ENCODE measurements at regions not wholly inside any gene's neighbourhood (a gene's known extent, or its start where the extent isn't known, plus 50 kb on each side); places are given as distances from the start of the nearest gene placed in this dataset.
"Not testable (repeated sequence)": the region's sequence is repeated elsewhere in the genome, so short reads cannot be mapped to it uniquely, and the experiment has no call there.

DNA sequence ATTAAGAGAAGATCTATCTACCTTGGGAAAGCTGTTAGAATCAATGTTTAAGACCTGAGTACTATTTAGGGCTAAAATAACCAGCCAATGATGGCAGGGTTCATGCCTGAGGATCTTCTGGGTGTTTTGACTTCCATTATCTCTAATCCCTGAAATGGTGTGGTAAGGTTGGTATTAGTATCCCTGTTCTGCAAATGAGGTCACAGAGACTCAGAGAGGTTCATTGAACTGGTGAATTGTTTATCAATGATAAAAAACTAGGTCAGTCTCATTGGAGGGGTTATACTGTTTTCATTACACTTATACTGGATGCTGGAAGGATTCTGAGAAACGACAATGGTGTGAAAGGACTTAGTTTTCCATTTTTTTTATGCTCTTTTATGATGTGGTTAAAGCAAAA, 264.8 kb downstream of the KLF5 start:
- Histone ChIP-seq H4K20me1 (no peaks in the 10 kb centered on the region), H3K9ac (no peak overlapping the region)

DNA sequence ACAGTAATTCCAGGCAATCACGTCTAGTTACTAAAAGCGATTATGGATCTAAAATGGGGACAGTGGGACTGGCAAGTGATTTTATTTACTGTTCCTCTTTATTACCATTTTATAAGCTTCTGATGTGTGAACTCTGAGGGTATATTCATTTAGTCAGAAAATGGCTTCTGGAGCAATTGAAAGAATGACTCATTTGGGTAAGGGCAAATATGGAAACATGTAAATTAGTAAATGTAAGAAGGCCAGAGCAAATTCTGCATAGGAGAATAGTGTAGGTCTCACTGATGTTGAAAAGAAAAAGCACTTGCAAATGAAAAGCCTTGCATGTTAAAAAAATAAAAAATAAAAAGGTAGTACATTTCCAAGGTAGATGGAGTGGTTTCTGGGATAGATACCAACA, 262.2 kb downstream of the KLF5 start:
- Histone ChIP-seq H3K9me3 (replicated peaks in 1 of 11) (peaks cover 0 to under 1% (median 0%) of the 10 kb centered on the region in 11 experiments; a peak in 1 of 22 replicates), H3K27me3 (no peaks in the 10 kb centered on the region), H3K27ac (no peak overlapping the region), H4K20me1 (no peaks in the 10 kb centered on the region), H3K36me3 (no peaks in the 10 kb centered on the region), H3K9ac (no peak overlapping the region), H3K4me3 (no peak overlapping the region), H3K4me2 (no peak overlapping the region), H3K4me1 (peaks cover 0 to 7% (median 0%) of the 10 kb centered on the region in 10 experiments; a peak in 2 of 20 replicates)
- no peak for TF ChIP-seq Cebpa-rat (IDR thresholded peaks at IDR 0.05)

More for the DNA sequence above, 264.8 kb downstream of the KLF5 start:
- H3K36me3 ChIP-seq: no peaks in the 10 kb centered on the region
- TF ChIP-seq Cebpa-rat (IDR thresholded peaks at IDR 0.05): no peak
- H3K27me3 ChIP-seq: no peaks in the 10 kb centered on the region
- no peak overlapping the region for H3K27ac ChIP-seq
- no peak overlapping the region for H3K4me3 ChIP-seq
- H3K4me2 ChIP-seq: no peak overlapping the region
- H3K4me1 ChIP-seq: 0 out of 20 replicates have a peak, but pooled peaks cover 0 to 5% (median 0%) of the 10 kb centered on the region in 10 experiments
- no peaks in the 10 kb centered on the region for H3K9me3 ChIP-seq (replicated peaks in 1 of 11)

DNA sequence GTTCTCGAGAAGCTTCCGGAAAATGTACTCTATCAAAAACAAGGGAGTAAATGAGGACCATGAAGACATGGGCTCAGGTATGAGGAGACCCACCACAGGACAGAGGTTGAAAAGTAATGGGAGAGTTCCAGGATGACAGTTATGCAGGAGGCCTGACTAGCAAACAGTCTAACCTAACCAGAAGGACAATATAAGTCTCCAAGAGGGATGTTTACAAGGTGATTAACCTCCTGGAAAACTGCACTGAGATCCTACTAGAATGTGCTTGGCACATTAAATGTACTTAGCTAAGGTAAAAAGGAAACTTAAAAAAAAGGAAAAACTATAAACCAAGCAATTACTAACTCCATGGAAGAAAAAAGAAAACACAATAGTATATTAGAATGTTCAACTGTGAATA, 258.3 kb downstream of the KLF5 start:
- no peak overlapping the region for H3K4me3 ChIP-seq
- H3K27ac ChIP-seq: no peak overlapping the region
- H3K36me3 ChIP-seq: no peaks in the 10 kb centered on the region
- H3K4me1 ChIP-seq: peaks cover 0 to 11% (median 0%) of the 10 kb centered on the region in 10 experiments; a peak in 3 of 20 replicates
- no peak for TF ChIP-seq Cebpa-rat (IDR thresholded peaks at IDR 0.05)
- no peak overlapping the region for H3K9ac ChIP-seq
- H3K27me3 ChIP-seq: no peaks in the 10 kb centered on the region
- no peaks in the 10 kb centered on the region for H4K20me1 ChIP-seq
- H3K9me3 ChIP-seq (replicated peaks in 1 of 11): peaks cover 0 to 25% (median 6%) of the 10 kb centered on the region in 11 experiments; a peak in 7 of 22 replicates
- no peak overlapping the region for H3K4me2 ChIP-seq

DNA sequence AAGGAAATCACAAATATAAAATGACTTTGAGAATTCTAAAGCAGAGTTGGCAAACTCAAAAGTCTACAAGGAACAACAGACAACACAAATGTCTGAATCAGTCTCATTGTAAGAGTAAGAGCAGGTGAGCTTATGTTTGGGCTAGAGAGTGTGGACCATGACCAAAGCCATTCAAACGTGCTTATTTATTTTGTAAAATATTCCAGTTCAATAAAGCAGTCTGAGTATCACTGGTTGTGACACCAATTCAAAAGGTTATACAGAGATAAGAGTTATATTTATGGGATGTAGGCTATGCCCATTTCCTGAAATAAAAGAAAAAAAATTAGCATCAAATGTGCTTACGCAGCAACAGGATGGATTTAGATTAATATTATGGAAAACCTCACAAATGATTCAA, 251.6 kb downstream of the KLF5 start:
- Histone ChIP-seq H3K4me3 (no peak overlapping the region), H3K27ac (no peak overlapping the region), H4K20me1 (no peaks in the 10 kb centered on the region), H3K4me1 (no peaks in the 10 kb centered on the region), H3K9me3 (replicated peaks in 1 of 11) (peaks cover 0 to 17% (median 6%) of the 10 kb centered on the region in 11 experiments; a peak in 7 of 22 replicates), H3K9ac (no peak overlapping the region), H3K4me2 (no peak overlapping the region), H3K27me3 (no peaks in the 10 kb centered on the region), H3K36me3 (no peaks in the 10 kb centered on the region)
- no peak for TF ChIP-seq Cebpa-rat (IDR thresholded peaks at IDR 0.05)

DNA sequence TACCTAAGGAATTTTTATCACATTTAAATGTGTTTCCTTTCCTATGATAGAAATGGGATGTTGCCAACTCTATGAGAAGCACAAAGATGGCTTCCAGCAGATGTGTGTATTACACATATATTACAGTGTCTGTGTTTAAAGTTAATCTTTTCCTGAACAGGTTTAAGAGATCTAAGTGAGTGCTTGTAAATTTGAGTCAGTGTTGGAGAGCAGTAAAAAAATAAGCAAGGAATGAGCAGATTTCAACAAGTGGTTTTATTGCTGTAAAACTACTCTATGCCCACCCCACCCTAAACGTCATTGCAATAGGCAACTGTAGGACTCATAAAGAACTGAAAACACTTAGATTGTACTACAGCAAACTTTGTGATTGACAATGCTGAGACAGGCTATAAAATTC, 248.7 kb downstream of the KLF5 start:
- Histone ChIP-seq H3K4me3 (no peak overlapping the region), H3K27ac (no peak overlapping the region), H3K9ac (no peak overlapping the region), H3K36me3 (no peaks in the 10 kb centered on the region), H3K4me2 (no peak overlapping the region), H3K9me3 (replicated peaks in 1 of 11) (no peaks in the 10 kb centered on the region), H4K20me1 (no peaks in the 10 kb centered on the region), H3K4me1 (no peaks in the 10 kb centered on the region), H3K27me3 (no peaks in the 10 kb centered on the region)
- TF ChIP-seq Cebpa-rat (IDR thresholded peaks at IDR 0.05): no peak

DNA sequence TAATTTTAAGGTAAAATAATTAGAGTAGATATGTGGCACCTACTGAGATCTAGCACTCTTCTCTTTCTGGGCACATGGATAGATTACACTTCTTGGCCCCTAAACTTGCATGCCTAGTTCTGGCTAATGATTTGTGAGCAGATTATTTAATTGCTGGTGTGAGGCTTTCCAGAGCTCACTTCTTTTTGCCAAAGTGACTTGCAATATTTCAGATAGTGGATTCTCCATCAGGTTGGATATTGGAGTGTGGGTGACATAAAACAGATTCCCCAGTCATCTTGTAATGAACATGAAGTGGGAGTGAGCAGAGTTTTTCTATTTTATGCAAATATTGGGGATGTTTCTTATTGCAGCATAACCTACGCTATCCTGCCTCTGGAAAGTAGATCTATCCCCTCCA, 247.9 kb downstream of the KLF5 start:
- TF ChIP-seq Cebpa-rat (IDR thresholded peaks at IDR 0.05): no peak
- no peaks in the 10 kb centered on the region for H3K27me3 ChIP-seq
- no peaks in the 10 kb centered on the region for H3K36me3 ChIP-seq
- H3K9me3 ChIP-seq (replicated peaks in 1 of 11): no peaks in the 10 kb centered on the region
- no peak overlapping the region for H3K27ac ChIP-seq
- H3K4me3 ChIP-seq: no peak overlapping the region
- no peaks in the 10 kb centered on the region for H4K20me1 ChIP-seq
- H3K4me1 ChIP-seq: no peaks in the 10 kb centered on the region
- no peak overlapping the region for H3K4me2 ChIP-seq
- H3K9ac ChIP-seq: no peak overlapping the region

DNA sequence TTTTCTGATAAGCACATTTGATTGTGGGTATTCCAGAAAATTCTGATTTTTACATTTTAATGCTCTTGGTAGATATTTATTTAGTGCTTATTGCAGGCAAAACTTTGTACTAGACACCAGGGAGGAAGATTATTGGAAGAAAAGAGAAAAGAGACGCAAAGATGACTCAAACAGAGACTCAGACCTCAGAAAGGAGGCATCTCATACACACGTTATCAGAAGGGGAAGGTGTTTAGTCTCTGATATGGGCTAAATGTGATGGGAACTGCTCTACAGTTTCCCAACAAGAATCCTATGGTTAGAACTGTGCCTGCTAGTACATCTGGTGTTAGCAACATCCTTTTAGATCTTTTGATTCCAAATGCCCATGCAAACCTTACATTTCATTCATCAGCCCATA, 245.6 kb downstream of the KLF5 start:
- Histone ChIP-seq H3K9me3 (replicated peaks in 1 of 11) (no peaks in the 10 kb centered on the region), H3K27ac (no peak overlapping the region), H3K27me3 (no peaks in the 10 kb centered on the region), H4K20me1 (no peaks in the 10 kb centered on the region), H3K4me2 (no peak overlapping the region), H3K4me1 (no peaks in the 10 kb centered on the region), H3K36me3 (no peaks in the 10 kb centered on the region), H3K4me3 (no peak overlapping the region), H3K9ac (no peak overlapping the region)
- TF ChIP-seq Cebpa-rat (IDR thresholded peaks at IDR 0.05): no peak

DNA sequence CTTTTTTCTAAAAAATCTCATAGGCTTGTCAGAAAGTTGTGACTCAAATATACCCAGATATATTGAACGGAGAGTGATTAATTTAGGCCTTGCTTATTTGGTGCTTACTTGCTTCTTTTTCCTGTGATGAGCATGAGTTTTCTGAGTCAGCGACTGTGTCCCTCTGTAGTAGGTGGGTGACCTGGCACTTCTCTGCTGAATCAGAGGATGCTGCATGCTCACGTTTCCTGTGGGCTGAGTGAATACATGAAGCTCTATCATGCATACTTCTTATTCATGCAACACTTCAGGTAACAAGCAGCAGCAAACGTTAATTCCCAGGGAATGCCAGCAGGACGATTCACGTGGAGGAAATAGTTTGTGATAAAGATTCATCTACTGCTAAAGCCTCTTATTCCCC, 245.0 kb downstream of the KLF5 start:
- no peaks in the 10 kb centered on the region for H4K20me1 ChIP-seq
- no peaks in the 10 kb centered on the region for H3K27me3 ChIP-seq
- H3K9me3 ChIP-seq (replicated peaks in 1 of 11): no peaks in the 10 kb centered on the region
- TF ChIP-seq Cebpa-rat (IDR thresholded peaks at IDR 0.05): no peak
- no peak overlapping the region for H3K9ac ChIP-seq
- no peaks in the 10 kb centered on the region for H3K36me3 ChIP-seq
- no peak overlapping the region for H3K4me3 ChIP-seq
- H3K4me2 ChIP-seq: no peak overlapping the region
- H3K4me1 ChIP-seq: no peaks in the 10 kb centered on the region
- no peak overlapping the region for H3K27ac ChIP-seq

DNA sequence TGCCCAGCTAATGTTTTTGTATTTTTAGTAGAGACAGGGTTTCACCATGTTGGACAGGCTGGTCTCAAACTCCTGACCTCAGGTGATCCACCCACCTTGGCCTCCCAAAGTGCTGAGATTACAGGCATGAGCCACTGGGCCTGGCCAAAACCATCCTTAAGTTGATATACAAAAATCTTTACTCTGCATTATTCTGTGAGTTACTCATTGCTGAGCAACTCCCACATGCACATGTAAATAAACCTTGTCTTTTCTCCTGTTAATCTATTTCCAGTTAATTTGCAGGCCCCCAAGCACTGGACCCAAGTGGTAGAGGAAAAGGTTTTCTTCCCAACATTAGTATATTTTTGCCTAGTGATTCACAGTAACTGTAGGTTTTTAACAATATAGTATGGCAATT, 242.8 kb downstream of the KLF5 start:
- H3K4me2 ChIP-seq; H3K9me3 ChIP-seq (replicated peaks in 1 of 11); H3K27me3 ChIP-seq; H3K27ac ChIP-seq; H3K4me3 ChIP-seq; H4K20me1 ChIP-seq; H3K4me1 ChIP-seq; H3K9ac ChIP-seq; H3K36me3 ChIP-seq: not testable (repeated sequence)

DNA sequence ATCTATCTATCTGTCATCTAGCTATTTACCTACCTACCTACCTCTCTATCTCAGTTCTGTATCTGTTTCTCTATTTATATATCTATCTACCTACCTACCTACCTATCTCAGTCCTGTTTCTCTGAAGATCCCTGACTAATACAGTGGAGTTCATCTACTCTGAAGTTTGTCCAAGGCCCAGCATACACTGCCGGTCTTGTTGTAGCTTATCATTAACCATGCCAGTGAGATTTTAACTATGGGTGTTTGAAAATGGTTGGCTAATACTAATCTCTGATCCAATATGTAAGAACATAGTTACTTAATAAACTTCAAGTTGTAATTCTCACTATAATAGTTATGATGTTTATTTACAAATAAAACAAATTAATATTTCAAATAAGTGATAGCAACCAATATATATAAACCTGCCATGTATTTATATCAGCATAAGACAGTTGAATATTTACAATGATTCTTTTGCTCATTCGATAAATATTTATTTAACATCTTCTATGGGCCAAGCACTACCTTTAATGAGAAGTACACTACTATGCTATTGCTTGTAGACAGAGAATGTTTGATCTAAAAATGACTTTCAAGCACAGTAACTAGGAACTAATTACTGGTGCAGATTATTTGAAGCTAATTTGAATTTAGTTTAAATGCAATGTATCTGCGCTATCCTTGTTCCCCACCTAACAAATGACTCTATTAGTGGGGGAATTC, 242.1 kb downstream of the KLF5 start:
- TF ChIP-seq Cebpa-rat (IDR thresholded peaks at IDR 0.05): no peak
- Histone ChIP-seq H3K4me3 (no peak overlapping the region), H3K4me1 (no peaks in the 10 kb centered on the region)

More for the DNA sequence above, 242.1 kb downstream of the KLF5 start:
- H3K36me3 ChIP-seq: no peaks in the 10 kb centered on the region
- H4K20me1 ChIP-seq: no peaks in the 10 kb centered on the region
- H3K27ac ChIP-seq: no peak overlapping the region
- no peak overlapping the region for H3K9ac ChIP-seq
- no peaks in the 10 kb centered on the region for H3K9me3 ChIP-seq (replicated peaks in 1 of 11)
- H3K4me2 ChIP-seq: no peak overlapping the region
- H3K27me3 ChIP-seq: no peaks in the 10 kb centered on the region

Data from BLaER1 treated with 17β-estradiol and CSF1 and Interleukin-3, amounts not matched to agents 10 nM and 100 nM (cell line).